ENCODE measurements at regions not wholly inside any gene's neighbourhood (a gene's known extent, or its start where the extent isn't known, plus 50 kb on each side); places are given as distances from the start of the nearest gene placed in this dataset.

DNA sequence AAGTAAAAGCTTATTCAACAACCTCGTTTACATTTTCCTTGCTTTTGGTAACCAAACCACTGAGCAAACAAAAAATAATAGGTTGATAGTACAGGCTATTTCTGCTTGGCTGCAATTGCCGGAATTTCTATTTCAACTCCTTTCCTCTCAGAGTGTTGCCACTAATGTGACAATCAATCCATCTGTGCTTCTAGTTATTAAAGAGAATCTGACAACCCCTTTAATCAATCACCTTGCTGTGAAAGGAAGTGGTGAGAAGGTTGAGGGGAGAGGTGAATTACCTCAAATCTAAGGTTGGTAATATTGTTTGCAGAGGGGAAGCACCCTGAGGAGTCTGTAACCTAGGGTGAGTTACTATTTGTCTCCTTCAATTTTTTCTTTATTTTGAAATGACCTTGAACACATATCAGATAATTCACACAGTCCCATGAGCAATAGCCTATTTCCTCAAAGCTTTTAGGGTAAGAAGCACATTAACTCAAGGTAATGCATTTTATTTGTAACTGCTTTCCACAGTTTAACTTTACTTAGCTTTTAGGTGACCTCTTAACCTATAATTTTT is 603.4 kb downstream of the MMUT start:
- TF ChIP-seq RAD21 (IDR thresholded peaks at IDR 0.05; ENCODE audit: insufficient read depth, low read depth, low read length) (no peak), SIN3A (IDR thresholded peaks at IDR 0.05; ENCODE audit: low read depth, low read length) (no peak), EZH2 (IDR thresholded peaks at IDR 0.05; ENCODE audit: borderline replicate concordance, control insufficient read depth, low read depth, low read length) (no peak), SMAD1 (IDR thresholded peaks at IDR 0.05; ENCODE audit: low read depth, partially characterized antibody) (no peak), TCF12 (IDR thresholded peaks at IDR 0.05; ENCODE audit: low read depth, low read length) (no peak), CREM (IDR thresholded peaks at IDR 0.05; ENCODE audit: low read depth) (no peak), CBX5 (IDR thresholded peaks at IDR 0.05; ENCODE audit: low read depth) (no peak), POLR2AphosphoS5 (IDR thresholded peaks at IDR 0.05; ENCODE audit: low read length) (no peak), HDGF (IDR thresholded peaks at IDR 0.05) (no peak), ZNF274 (IDR thresholded peaks at IDR 0.05; ENCODE audit: insufficient read depth, insufficient read length) (no peak), NFYA (IDR thresholded peaks at IDR 0.05; ENCODE audit: borderline replicate concordance, low read depth, low read length) (no peak)
- TF ChIP-seq, protein P1, sequence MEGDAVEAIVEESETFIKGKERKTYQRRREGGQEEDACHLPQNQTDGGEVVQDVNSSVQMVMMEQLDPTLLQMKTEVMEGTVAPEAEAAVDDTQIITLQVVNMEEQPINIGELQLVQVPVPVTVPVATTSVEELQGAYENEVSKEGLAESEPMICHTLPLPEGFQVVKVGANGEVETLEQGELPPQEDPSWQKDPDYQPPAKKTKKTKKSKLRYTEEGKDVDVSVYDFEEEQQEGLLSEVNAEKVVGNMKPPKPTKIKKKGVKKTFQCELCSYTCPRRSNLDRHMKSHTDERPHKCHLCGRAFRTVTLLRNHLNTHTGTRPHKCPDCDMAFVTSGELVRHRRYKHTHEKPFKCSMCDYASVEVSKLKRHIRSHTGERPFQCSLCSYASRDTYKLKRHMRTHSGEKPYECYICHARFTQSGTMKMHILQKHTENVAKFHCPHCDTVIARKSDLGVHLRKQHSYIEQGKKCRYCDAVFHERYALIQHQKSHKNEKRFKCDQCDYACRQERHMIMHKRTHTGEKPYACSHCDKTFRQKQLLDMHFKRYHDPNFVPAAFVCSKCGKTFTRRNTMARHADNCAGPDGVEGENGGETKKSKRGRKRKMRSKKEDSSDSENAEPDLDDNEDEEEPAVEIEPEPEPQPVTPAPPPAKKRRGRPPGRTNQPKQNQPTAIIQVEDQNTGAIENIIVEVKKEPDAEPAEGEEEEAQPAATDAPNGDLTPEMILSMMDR (IDR thresholded peaks at IDR 0.05 in 2 of 3, conservative IDR thresholded peaks at IDR 0.05 in 1 of 3; ENCODE audit: control insufficient read depth in 2 of 3, extremely low read depth in 1 of 3, insufficient read depth in 1 of 3, low read depth in 3 of 3, low read length in 3 of 3): no peak
- TF ChIP-seq, protein P2, sequence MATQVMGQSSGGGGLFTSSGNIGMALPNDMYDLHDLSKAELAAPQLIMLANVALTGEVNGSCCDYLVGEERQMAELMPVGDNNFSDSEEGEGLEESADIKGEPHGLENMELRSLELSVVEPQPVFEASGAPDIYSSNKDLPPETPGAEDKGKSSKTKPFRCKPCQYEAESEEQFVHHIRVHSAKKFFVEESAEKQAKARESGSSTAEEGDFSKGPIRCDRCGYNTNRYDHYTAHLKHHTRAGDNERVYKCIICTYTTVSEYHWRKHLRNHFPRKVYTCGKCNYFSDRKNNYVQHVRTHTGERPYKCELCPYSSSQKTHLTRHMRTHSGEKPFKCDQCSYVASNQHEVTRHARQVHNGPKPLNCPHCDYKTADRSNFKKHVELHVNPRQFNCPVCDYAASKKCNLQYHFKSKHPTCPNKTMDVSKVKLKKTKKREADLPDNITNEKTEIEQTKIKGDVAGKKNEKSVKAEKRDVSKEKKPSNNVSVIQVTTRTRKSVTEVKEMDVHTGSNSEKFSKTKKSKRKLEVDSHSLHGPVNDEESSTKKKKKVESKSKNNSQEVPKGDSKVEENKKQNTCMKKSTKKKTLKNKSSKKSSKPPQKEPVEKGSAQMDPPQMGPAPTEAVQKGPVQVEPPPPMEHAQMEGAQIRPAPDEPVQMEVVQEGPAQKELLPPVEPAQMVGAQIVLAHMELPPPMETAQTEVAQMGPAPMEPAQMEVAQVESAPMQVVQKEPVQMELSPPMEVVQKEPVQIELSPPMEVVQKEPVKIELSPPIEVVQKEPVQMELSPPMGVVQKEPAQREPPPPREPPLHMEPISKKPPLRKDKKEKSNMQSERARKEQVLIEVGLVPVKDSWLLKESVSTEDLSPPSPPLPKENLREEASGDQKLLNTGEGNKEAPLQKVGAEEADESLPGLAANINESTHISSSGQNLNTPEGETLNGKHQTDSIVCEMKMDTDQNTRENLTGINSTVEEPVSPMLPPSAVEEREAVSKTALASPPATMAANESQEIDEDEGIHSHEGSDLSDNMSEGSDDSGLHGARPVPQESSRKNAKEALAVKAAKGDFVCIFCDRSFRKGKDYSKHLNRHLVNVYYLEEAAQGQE (IDR thresholded peaks at IDR 0.05; ENCODE audit: low read depth, low read length): no peak

All from GM12878 (cell line).